Uterus (tissue), 3 donors: ENCODE measurements at regions not wholly inside any gene's neighbourhood (a gene's known extent, or its start where the extent isn't known, plus 50 kb on each side); places are given as distances from the start of the nearest gene placed in this dataset.
A peak's percentile ranks its signal among the peaks of the same experiment; 100 is the strongest.

Experiments
- DNase-seq, 2 donors: peaks; one replicate each; pipeline ENCODE4 v3.0.0-alpha.2; 2019 to 2020
- H3K27ac ChIP-seq, 2 donors: fragments of 200-600 bp; sonication (generic); 1 replicate in 1 of 2; 2 replicates in 1 of 2; pipeline ENCODE4 v1.5.1; 2016 to 2018
- H3K27me3 ChIP-seq, 2 donors: fragments of 200-600 bp; sonication (generic); one replicate each; pipeline ENCODE4 v1.5.1; 2018 to 2019; ENCODE audit warnings: control low read depth in 1 of 2
- H3K36me3 ChIP-seq, 2 donors: fragments of 200-600 bp; sonication (generic); one replicate each; pipeline ENCODE4 v1.5.1; 2019; ENCODE audit warnings: control low read depth in 1 of 2
- H3K4me1 ChIP-seq, 2 donors: fragments of 200-600 bp; sonication (generic); one replicate each; pipeline ENCODE4 v1.5.1; 2018 to 2019; ENCODE audit warnings: control low read depth in 1 of 2
- H3K4me3 ChIP-seq, 2 donors: fragments of 200-600 bp; sonication (generic); 1 replicate in 1 of 2; 2 replicates in 1 of 2; pipeline ENCODE4 v1.5.1; 2018 to 2019; ENCODE audit warnings: mild to moderate bottlenecking in 1 of 2
- H3K9me3 ChIP-seq, 2 donors: fragments of 200-600 bp; sonication (generic); one replicate each; pipeline ENCODE4 v1.5.1; 2019; ENCODE audit warnings: control low read depth in 1 of 2
- POLR2A ChIP-seq, 2 donors: fragments of 450-650 bp; IDR thresholded peaks; one replicate each; pipeline ENCODE4 v1.6.1; 2016; ENCODE audit warnings: antibody characterized with exemption in 2 of 2, mild to moderate bottlenecking in 1 of 2, moderate library complexity in 1 of 2
- intact Hi-C: fragments of 100-400 bp; cut with DNase I; formaldehyde crosslinking; loops from one replicate; pipeline ENCODE4 v1.15.1; 2023; ENCODE audit warnings: low total_unique reads
- TF ChIP-seq, protein P1 (sequence below), 4 experiments: fragments of 200-600 bp in 2 of 4; fragments of 450-650 bp in 2 of 4; sonication (generic) in 2 of 4; IDR thresholded peaks; one replicate each; pipeline ENCODE4 v1.5.1; 2016 to 2019; ENCODE audit warnings: antibody characterized with exemption in 4 of 4, mild to moderate bottlenecking in 2 of 4, moderate library complexity in 1 of 4
- donor health status: DM: yes; HTN: yes; CAD: no.

GRCh38 chr4:18319431-18319830 is 297.9 kb upstream of the LCORL start:
- Histone ChIP-seq H3K36me3 (no peaks in the 10 kb centered on the region), H3K9me3 (no peaks in the 10 kb centered on the region), H3K4me3 (no peak overlapping the region), H3K27ac (peak overlapping the region in 1 of 2 donors; percentile 49), H3K4me1 (no peaks in the 10 kb centered on the region), H3K27me3 (no peaks in the 10 kb centered on the region)
- intact Hi-C loops, result no loop called here
- DNase-seq, result no peak
- TF ChIP-seq, protein P1, sequence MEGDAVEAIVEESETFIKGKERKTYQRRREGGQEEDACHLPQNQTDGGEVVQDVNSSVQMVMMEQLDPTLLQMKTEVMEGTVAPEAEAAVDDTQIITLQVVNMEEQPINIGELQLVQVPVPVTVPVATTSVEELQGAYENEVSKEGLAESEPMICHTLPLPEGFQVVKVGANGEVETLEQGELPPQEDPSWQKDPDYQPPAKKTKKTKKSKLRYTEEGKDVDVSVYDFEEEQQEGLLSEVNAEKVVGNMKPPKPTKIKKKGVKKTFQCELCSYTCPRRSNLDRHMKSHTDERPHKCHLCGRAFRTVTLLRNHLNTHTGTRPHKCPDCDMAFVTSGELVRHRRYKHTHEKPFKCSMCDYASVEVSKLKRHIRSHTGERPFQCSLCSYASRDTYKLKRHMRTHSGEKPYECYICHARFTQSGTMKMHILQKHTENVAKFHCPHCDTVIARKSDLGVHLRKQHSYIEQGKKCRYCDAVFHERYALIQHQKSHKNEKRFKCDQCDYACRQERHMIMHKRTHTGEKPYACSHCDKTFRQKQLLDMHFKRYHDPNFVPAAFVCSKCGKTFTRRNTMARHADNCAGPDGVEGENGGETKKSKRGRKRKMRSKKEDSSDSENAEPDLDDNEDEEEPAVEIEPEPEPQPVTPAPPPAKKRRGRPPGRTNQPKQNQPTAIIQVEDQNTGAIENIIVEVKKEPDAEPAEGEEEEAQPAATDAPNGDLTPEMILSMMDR (IDR thresholded peaks at IDR 0.05), result no peak
- no peak for TF ChIP-seq POLR2A (IDR thresholded peaks at IDR 0.05)

DNA sequence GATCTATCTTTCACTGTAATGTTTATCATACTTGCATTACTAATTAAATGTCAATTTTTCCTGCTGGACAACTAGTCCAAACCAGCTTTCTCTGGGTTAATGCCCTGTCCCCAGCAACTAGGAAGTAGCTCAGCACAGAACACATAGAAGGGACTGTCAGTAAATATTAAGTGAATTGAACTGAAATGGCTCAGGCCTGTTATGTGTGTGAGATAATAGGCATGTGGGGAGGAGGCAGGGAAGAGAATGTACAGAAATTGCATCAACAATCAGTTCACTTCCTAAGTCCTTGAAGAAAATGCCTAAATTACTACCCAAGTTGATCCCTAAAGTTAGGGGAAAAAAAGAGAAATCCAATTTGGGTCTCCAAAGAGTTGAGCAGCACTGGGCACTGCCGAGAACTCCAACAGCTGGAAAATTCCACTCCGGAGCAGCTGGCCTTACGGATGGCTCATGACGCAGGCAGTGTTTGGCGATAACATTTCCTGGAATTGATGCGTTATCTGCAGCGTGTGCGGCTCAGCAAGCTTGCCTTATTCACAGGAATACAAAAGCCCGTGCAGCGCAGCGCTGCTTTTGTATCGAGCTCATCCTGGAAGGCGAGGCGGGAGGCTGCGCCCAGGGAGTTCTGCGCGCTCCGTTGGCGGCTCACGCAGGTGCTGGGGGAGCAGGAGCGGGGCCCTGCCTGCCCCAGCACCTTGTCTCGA is 297.3 kb upstream of the LCORL start:
- H3K27ac ChIP-seq, result peak overlapping the region in 1 of 2 donors; percentile 49
- intact Hi-C loops, result no loop called here

GRCh38 chr4:18314731-18315130 is 293.2 kb upstream of the LCORL start:
- no peak overlapping the region for H3K27ac ChIP-seq
- no peaks in the 10 kb centered on the region for H3K4me1 ChIP-seq
- H3K4me3 ChIP-seq, result no peak overlapping the region
- H3K27me3 ChIP-seq, result no peaks in the 10 kb centered on the region
- H3K36me3 ChIP-seq, result no peaks in the 10 kb centered on the region
- no peaks in the 10 kb centered on the region for H3K9me3 ChIP-seq
- intact Hi-C loops, result no loop called here
- no peak for DNase-seq
- TF ChIP-seq POLR2A (IDR thresholded peaks at IDR 0.05), result no peak
- TF ChIP-seq, protein P1 (IDR thresholded peaks at IDR 0.05), result no peak

More for the DNA sequence above, 297.3 kb upstream of the LCORL start:
- Histone ChIP-seq H3K4me3 (no peak overlapping the region), H3K4me1 (no peaks in the 10 kb centered on the region), H3K27me3 (no peaks in the 10 kb centered on the region), H3K36me3 (no peaks in the 10 kb centered on the region), H3K9me3 (no peaks in the 10 kb centered on the region)
- no peak for TF ChIP-seq POLR2A (IDR thresholded peaks at IDR 0.05)
- DNase-seq, result peak in 1 of 2 donors; percentile 24

GRCh38 chr4:18297684-18298083 is 276.1 kb upstream of the LCORL start:
- Histone ChIP-seq H3K36me3 (no peaks in the 10 kb centered on the region), H3K4me1 (no peaks in the 10 kb centered on the region), H3K4me3 (no peak overlapping the region), H3K9me3 (no peaks in the 10 kb centered on the region), H3K27me3 (no peaks in the 10 kb centered on the region), H3K27ac (no peak overlapping the region)
- intact Hi-C loops, result no loop called here
- no peak for TF ChIP-seq POLR2A (IDR thresholded peaks at IDR 0.05)
- TF ChIP-seq, protein P1 (IDR thresholded peaks at IDR 0.05), result no peak
- no peak for DNase-seq

- no peak for DNase-seq
- intact Hi-C loops, result no loop called here
- H3K27ac ChIP-seq, result no peak overlapping the region
- no peaks in the 10 kb centered on the region for H3K27me3 ChIP-seq
- TF ChIP-seq, protein P1 (IDR thresholded peaks at IDR 0.05), result no peak
- TF ChIP-seq POLR2A (IDR thresholded peaks at IDR 0.05), result no peak
- no peaks in the 10 kb centered on the region for H3K4me1 ChIP-seq
- no peaks in the 10 kb centered on the region for H3K36me3 ChIP-seq
- no peaks in the 10 kb centered on the region for H3K9me3 ChIP-seq
- H3K4me3 ChIP-seq, result no peak overlapping the region
Observed at GRCh38 chr4:18296411-18296810, 274.9 kb upstream of the LCORL start.
